DMS79 treated with DMSO at 0.1 percent for 48 hours (cell line): ENCODE measurements at regions not wholly inside any gene's neighbourhood (a gene's known extent, or its start where the extent isn't known, plus 50 kb on each side); places are given as distances from the start of the nearest gene placed in this dataset.
A peak's percentile ranks its signal among the peaks of the same experiment; 100 is the strongest.

Experiments
- DNase-seq: peaks from one replicate; lab custom pipeline; 2025; lab: John Stamatoyannopoulos, UW

DNA sequence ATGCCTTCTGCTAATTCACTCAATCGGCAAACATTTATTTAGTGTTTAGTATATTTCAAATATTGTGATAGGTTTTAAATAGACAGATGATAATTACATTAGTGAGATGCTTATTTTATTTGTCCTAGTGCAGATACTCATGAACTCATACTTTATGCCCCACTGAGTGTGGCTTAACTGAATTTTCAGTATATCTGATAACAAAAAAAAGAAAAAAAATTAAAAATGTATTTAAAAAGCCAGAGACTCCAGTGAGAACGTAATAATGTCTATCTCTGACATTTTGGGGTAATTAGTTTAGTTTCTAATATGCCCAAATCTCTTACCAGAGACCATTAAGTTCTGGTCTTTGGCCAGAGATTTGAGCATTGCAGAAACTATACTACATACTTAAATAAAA is 332.6 kb upstream of the CHORDC1 start:
- no peak for DNase-seq

DNA sequence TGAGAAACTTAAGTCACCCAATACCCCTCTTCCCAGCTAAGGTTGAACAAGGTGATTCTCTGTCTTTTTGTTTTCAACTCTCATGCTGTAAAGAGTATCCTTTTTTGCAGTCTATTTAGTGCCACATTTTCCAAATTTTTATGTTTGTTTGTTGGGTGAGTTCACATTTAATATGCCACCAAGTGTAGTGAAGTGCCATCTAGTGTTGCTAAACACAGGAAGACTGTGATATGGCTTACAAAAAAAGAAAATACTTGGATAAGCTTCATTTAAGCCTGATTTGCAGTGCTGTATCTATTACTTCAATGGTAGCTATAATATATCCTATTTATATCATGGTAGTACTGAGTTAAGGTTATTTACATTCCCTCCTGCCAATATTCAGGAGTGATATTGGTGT is 319.2 kb upstream of the CHORDC1 start:
- DNase-seq = no peak

DNA sequence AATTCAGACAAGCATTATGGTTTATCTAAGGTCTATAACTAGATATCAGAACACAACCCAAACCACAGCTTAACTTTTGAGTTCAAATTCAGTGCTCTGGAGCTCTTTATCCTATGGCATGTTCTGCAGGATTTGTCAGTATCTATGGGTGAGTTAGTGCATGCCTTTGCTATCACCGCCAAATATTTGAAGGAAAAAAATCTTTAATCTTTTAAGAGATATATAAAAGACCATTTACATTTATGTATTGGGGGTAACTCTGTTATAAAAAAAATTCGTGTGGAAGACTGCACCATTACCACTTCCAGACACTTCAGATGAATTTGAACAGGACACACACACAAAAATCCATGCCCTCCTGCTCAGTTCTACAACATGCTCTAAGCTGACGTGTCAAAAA is 313.5 kb upstream of the CHORDC1 start:
- no peak for DNase-seq

DNA sequence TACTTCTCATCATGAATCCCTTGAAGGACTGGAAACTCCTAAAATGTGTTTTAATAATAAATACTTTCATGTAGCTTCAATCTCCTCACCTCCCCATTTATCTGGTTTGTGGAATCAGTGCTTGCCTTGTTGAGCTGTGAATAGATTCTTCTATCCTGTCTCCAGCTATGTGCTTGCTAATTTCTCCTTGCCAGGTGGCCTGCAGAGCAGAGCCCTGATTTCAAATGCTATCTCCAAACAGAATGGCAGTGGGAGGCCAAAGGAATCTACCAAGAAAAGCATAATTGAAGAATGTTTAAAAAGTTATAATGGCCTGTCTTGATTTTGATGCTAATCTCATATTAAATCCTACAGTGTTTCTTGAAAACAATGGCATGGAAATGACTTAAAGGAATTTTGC is 309.3 kb upstream of the CHORDC1 start:
- DNase-seq = no peak

DNA sequence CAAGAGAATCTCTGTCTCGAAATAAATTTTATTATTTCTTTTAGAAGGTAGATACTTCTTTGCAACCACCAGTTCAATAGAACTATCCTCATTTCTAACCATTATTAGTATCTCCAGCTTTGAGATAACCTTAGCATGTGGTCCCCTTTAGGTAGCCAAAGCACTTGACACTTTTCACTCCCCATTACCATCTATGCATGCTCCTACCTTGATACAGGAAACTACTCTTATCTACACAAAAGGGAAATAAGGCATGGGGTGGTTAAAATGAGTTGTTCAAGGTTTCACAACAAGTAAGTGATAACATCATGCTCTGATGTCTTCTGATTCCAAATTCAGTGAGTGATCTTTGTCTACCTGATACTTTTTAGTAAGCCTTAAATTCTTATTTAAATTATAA is 308.2 kb upstream of the CHORDC1 start:
- DNase-seq = no peak

DNA sequence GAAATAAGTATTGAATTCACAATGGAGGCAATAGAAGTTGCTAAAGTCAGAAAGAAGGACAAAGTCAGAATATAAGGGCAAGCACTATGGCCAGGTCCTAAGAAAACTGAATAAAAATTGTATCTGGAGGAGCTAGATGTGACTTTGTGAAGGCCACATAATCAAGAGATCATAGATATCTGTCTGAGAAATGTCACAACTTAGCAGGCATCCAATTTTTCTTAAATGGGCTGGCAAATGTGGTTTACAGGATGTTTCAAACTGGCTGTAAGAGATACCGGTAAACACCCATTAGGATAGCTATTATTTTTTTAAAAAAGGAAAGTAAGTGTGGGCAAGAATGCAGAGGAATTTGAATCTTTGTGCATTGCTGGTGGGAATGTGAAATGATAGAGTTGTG is 303.1 kb upstream of the CHORDC1 start:
- DNase-seq = no peak

DNA sequence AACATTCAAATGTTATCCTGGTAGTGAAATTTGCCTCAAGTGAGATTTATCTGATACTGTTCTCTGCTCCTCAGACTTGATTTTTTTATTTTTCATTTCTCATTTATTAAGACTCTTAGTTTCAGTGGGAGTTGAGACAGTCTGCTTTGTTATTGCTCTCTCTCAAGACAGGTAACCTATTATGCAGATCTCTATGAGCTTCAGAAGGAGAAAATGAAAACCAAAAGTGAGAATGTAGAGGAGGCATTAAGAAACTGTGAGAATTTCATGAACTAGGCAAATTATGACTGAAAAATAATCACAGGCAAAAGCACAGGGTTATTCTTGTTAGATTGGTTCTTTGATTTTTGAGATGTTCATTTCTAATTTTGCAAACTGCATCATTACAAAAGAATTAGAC is 290.0 kb upstream of the CHORDC1 start:
- DNase-seq = no peak

DNA sequence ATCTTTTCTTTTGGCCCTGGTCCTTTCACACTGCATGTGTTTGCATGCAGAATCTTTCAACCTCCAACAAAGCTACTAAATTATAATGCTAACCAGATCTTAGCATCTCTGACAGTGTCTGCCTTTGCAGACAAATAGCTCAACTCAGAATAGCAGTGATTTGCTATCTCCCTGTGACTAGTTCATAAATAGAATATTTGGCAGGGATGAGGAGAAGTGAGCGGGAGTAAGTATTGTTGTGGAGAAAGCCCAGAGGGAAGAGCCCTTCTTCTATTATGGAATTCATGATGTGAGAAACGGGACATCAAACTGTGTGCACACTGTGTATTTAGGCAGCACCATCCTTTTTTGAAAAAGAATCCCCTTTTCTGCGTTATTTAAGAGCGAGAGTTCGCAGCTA is 288.0 kb upstream of the CHORDC1 start:
- no peak for DNase-seq

DNA sequence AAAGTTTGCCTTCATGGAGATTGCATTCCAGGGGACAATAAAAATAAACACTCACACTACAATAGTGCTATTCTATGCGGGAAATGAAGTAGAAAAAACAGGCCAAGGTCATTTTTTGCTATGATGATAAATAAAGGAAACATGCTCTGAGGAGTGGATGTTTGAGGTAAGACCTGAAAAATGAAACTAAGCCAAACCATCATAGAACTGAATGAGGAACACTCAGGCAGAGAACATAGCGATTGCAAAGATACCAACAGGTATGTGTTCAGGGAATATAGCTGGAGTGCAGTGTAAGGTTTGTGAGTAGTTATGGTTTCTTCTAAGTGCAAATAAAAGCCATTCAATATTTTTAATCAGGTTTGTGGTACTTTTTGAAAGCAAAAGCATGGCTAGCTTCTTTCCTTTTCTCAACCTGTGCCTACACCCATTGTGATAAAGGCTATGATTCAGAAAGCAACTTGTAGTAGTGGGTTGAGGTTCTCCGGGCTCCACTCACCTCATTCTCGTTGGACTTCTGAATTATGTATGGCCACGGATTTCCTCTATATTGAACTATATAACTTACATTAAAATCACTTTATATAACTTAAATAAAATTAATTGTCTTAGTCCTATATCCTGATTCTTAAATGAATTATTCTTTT is 278.2 kb upstream of the CHORDC1 start:
- DNase-seq = no peak

DNA sequence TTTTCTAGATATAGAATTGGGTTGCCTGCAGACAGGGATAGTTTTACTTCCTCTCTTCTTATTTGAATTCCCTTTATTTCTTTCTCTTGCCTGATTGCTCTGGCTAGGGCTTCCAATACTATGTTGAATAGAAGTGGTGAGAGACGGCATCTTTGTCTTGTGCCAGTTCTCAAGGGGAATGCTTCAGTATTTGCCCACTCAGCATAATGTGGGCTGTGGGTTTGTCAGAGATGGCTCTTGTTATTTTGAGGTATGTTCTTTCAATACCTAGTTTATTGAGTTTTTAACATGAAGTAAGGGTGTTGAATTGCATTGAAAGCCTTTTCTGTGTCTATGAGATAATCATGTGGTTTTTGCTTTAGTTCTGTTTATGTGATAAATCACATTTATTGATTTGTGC is 273.9 kb upstream of the CHORDC1 start:
- no peak for DNase-seq

DNA sequence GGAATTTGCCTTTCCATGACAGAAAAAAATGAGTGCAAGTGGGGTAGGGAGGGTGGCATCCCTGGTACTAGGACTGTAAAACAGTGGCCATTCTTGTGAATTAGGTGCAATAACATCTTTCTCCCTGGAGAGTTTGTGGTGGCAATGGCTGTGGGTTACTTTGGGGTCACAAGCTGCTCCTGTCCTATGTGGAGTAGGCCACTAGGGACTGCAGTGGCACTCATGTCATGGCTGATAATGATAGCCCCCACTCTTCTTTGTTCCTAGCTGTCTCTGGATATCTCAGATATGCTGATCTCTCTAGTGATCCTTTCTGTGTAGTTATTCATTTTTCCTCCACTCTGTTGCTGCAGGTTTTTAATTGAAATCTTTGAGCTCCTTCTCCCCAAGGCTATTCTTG is 270.5 kb upstream of the CHORDC1 start:
- DNase-seq = no peak

DNA sequence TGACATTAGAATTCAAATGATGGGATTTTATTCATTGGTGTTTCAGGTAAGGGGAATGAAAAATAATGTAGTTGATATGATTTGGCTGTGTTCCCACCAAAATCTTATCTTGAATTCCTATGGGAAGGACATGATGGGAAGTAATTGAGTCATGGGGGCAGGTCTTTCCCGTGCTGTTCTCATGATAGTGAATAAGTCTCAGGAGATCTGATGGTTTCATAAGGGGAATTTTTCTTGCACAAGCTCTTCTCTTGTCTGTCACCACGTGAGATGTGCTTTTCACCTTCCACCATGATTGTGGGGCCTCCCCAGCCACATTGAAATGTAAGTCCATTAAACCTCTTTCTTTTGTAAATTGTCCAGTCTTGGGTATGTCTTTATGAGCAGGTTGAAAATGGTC is 268.6 kb upstream of the CHORDC1 start:
- DNase-seq = no peak

DNA sequence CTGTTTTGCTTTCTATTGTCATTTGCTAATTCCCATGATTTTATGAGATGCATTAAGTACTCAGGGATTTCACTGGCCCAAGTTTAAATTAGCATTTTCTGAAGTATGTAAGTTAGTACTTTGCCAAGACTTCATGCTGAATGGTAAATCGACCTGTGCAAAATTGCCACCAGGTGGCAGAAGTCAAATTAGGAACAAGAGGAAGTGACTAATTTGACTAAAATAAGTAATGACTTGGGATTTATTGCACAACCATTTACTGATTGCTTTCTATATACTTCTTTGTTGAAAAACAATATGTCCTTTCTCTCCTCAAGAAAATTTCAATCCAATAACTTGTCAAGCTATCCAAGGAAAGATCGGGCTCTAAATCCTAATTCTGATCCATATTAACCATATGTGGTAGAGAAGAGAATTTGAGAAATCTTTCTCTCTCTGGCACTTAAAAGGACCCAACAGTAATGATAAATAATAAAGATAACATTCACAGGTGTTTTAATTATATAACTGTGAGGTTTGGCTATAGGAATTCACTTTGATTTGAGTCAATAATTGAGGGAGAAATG is 253.7 kb upstream of the CHORDC1 start:
- DNase-seq = no peak

DNA sequence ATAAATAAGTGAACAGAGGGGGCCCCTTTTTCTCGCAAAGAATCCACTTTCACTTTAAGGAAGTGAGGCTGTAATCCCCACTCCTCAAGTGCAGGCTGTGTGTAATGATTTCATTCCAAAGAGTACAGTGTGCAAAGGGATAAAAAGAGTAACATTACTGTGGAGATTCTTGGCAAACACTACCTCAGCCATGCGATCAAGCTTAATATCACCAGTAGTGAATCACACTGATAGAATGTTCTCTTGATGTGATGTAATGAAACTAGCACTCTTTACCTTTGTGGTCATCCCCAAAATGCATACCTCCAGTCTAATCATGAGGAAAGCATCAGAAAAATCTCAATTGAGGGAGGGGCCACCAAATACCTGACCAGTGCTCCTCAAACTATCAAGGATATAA is 246.1 kb upstream of the CHORDC1 start:
- no peak for DNase-seq

DNA sequence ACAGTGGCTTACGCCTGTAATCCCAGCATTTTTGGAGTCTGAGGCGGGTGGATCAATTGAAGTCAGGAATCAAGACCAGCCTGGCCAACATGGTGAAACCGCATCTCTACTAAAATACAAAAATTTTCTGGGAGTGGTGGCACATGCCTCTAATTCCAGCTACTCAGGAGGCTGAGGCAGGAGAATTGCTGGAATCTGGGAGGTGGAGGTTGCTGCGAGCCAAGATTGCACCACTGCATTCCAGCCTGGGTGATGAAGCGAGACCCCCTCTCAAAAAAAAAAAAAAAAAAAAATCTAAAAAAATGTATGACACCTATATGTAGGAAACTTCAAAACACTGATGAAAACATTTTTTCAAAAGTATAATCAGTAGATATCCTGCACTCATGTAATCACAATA is 242.7 kb upstream of the CHORDC1 start:
- DNase-seq = no peak

DNA sequence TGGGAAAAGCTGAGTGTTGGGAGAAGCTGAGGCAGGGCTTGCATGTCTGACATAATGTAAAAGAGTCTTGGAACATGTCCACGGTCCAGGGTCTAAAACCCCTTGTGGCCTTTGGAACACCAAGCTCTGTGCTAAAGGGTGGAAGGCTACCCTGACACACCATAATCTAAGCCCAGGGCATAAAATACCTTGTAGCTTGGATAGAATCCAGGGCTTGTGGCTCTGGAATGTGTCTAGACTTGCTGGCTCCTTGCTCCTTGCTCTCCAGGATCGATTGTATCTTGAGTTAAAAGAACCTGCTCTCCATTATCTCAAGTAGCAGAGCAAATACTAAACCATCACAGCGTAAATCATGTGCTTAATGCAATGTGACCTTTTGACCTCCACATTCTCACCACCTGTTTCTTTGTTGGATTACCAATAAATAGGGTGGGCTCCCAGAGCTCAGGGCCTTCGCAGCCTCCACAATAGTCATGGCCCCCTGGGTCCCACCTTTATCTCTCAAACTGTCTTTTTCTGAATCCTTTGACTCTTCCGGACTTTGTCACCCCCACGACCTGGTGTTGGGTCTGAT is 232.6 kb upstream of the CHORDC1 start:
- DNase-seq = peak; percentile 41

DNA sequence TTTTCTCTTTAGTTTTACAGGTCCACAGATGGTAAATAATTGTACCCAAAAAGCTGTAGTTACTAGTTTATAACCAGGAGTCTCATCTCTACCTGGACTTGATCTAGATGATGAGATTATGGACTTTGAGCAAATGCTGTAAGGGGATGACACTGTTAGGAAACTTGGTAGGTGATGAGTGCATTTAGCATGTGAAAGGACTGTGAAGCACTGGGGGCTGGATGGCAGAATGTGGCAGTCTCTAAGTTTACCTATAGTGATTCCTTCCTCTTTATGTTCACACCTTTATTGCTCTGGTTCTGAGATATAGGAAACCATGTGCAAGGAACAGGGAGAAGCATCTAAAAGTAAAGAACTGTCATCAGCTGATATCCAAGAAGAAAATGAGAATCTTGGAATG is 230.7 kb upstream of the CHORDC1 start:
- DNase-seq = no peak

DNA sequence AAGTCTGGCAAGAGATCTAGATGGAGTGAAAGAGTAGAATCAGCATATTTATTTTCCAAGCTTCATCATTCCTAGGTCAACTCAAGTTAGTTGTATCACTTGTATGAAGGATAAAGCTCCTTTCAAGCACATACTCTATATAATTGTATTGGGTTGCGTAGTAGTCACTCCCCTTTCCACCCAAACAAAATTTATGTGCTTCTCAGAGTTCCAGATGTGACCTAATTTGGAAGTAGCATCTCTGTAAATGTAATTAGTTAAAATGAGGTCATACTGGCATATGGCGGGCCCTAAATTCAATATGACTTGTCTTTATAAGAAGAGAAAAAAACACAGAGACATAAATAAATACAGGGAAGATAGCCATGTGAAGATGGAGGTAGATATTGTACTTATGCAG is 226.8 kb upstream of the CHORDC1 start:
- no peak for DNase-seq

DNA sequence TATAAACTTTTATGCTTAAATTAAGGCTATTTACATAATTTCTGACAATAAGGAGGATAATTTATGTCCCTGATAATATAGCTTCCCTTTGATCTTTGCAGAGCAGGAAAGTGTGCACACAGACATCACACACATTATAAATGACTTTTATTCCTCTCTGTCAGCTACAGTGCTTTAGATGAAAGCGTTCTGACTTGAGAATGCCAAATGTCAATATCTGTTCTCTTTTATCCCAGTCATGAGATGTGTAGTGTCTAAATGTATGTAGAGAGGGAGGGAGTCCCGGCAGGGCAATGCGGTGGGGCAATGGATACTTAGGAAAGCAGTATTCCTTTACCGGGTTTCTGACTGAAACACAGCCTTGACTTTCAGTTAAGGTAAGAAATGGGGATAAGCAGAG is 225.4 kb upstream of the CHORDC1 start:
- no peak for DNase-seq

DNA sequence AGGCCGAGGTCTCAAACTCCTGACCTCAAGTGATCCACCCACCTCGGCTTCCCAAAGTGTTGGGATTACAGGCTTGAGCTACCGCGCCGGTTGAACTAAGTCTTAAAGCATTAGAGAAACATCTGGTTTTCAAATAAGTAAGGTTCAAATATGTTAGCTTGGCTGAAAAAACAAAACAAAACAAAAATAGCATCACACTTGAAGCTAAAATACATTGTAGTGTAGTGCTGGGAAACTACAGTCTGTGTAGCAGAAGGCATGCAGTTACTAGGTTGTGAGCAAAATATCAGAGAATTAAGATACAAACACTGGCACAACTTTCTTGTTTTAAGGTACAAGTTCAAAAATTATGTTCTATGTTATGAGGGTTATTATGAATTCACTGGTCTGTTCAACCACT is 224.8 kb upstream of the CHORDC1 start:
- DNase-seq = no peak

DNA sequence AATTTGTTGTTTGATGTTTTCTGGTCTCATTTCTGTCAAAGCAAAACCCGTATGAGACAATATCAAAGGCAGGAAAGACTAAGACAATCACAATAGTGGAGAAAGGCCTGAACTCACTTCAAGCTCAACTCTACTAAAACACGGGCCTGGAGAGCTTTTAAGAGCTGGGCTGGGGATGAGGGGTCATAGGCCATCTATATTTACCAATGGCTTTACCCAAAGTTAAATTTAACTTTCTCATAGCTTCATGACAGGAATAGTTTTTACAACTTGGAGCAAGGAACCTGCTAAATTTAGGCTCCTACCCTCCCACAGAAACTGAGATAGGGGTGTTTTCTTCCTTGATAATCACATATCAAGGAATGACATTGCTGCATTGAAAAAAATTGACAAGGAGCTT is 223.4 kb upstream of the CHORDC1 start:
- DNase-seq = no peak

DNA sequence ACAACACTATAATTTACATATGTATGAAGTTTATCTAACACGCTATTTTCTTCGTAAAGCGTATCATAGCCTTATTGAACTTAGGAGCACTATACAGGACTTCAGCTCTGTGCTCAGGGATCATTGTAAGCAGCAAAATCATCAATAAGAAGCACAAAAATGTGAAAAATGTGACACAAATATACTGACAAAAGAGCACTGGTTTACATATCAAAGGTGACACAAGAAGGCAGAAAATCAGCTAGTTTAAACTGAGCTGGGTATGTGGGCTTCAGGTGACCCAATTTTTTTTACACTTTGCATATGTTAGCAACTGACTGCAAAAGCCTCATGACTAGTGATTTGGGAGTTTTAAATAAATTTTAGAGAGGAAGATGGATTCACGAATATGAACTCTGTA is 215.2 kb upstream of the CHORDC1 start:
- DNase-seq = no peak

DNA sequence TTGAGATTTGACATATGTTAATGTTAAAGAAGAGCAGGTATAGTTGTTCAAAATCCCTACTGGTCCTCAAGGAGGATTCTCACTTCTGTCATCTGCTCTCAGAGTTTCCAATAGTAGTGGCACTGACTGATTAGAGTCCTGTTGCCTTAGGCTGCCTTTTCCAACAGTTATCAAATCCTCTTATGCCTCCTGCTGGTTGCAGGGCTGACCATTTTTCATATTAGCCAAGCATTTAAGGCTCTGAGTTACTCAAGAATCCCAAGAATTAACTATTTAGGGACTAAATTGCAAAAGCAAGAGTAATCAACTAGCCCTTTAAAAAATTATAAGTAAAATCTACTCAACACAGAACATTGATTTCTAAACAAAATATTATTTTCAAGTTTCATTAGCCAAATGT is 212.0 kb upstream of the CHORDC1 start:
- DNase-seq = no peak

DNA sequence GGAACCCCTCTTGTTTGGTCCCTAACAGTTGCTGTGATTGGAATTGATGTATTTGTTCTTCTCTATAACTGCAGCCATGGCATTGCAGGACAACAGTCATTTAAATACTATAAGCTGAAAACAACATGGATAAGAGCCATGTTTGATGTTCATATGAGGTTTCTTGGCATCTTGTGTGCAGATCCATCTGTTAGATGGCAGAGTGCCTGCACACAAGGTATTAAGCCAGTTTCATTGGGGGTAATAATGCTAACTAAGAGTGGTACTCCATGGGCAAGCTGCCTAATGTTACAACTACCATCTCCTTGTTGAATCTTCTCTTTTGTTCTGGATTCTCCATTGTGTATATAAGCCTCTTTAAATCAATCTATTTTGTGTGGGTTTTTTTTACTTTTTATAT is 206.0 kb upstream of the CHORDC1 start:
- no peak for DNase-seq
